Pancreas (tissue), 10 donors: ENCODE measurements at regions not wholly inside any gene's neighbourhood (a gene's known extent, or its start where the extent isn't known, plus 50 kb on each side); places are given as distances from the start of the nearest gene placed in this dataset.

Experiments used
- ATAC-seq, 4 donors: fragments of 200-7000 bp; cut with Tn5 transposase; one replicate each; pipeline versions ENCODE4 v1.8.0 to v1.9.1; 2020; ENCODE audit warnings: mild to moderate bottlenecking in 4 of 4, moderate library complexity in 4 of 4
- DNase-seq, 6 donors: peaks; one replicate each; pipeline ENCODE4 v3.0.0-alpha.2; 2020
- FAIRE-seq: peaks from 2 replicates; lab custom pipeline; 2012; peaks lifted over from hg19 to GRCh38; lab: Jason Lieb, UNC
- H3K27ac ChIP-seq, 4 donors: fragments of 200-600 bp; sonication (generic); 1 replicate in 3 of 4; 2 replicates in 1 of 4; pipeline versions ENCODE4 v1.5.0 to v1.8.0; 2020
- H3K27me3 ChIP-seq, 4 donors: fragments of 200-600 bp; one replicate each; pipeline ENCODE4 v1.8.0; 2021
- H3K36me3 ChIP-seq, 3 donors: fragments of 200-600 bp; sonication (generic) in 1 of 3; one replicate each; pipeline versions ENCODE4 v1.5.0 to v1.8.0; 2020 to 2021
- H3K4me1 ChIP-seq, 3 donors: fragments of 200-600 bp; one replicate each; pipeline ENCODE4 v1.8.0; 2021
- H3K4me3 ChIP-seq, 4 donors: fragments of 200-600 bp; sonication (generic) in 2 of 4; one replicate each; pipeline versions ENCODE4 v1.5.0 to v1.8.0; 2020 to 2021
- H3K9me3 ChIP-seq, 4 donors: fragments of 200-600 bp; one replicate each; pipeline ENCODE4 v1.8.0; 2021
- WGBS, 2 donors: extraction: QIAGEN DNeasy Blood & Tissue Kit; methylation state at CpG; one replicate each; pipeline ENCODE4 v1.1.7; 2013; 5-methylcytosine and 5-hydroxymethylcytosine counted together
- intact Hi-C, 3 donors: fragments of 100-400 bp; cut with DNase I; formaldehyde crosslinking; loops; one replicate each; pipeline versions ENCODE4 v1.11.1 to v1.14.2; 2022
- TF ChIP-seq, protein P1 (sequence below), 4 donors: fragments of 200-600 bp; sonication (generic) in 3 of 4; IDR thresholded peaks; one replicate each; pipeline versions ENCODE4 v1.5.0 to v1.8.0; 2021; ENCODE audit warnings: antibody characterized with exemption in 4 of 4
- donor health status: healthy with polysubstance abuse.
- donor health status: DM: no; HTN: no; CAD: no; lungs with moderate emphysema.
- donor health status: DM: no; HTN: no; CAD: no.
- donor health status: control.
- donor health status: control.
- donor health status: Bipolar disorder and iron deficiency.
- donor health status: DM: yes; HTN: yes; CAD: no.
- donor health status: DM: no; HTN: no; CAD: no.
- donor health status: DM: no; HTN: no; CAD: no.
- donor health status: DM: yes; HTN: yes; CAD: no.

DNA sequence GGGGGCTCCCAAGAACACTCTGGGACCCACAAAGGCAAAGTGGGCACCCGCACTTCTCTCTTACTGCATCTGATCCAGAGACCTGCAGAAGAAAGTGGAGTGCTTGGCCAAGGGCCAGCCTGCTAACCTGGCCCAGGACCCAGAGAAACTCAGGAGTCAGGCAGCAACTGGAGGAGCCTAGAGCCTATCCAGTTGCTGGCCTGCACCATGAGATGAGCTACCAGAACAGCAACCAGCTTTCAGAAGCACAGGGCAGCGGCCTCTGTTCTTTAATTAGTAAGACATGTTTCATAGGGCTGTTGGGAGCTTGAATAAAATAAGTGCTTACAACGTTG is 298.3 kb downstream of the GADD45G start:
- Histone ChIP-seq H3K4me3 (no peak overlapping the region), H3K27me3 (no peaks in the 10 kb centered on the region), H3K27ac (no peak overlapping the region), H3K4me1 (no peaks in the 10 kb centered on the region), H3K9me3 (no peaks in the 10 kb centered on the region), H3K36me3 (no peaks in the 10 kb centered on the region)
- intact Hi-C loops = no loop called here
- no peak for ATAC-seq
- DNase-seq = no peak
- TF ChIP-seq, protein P1, sequence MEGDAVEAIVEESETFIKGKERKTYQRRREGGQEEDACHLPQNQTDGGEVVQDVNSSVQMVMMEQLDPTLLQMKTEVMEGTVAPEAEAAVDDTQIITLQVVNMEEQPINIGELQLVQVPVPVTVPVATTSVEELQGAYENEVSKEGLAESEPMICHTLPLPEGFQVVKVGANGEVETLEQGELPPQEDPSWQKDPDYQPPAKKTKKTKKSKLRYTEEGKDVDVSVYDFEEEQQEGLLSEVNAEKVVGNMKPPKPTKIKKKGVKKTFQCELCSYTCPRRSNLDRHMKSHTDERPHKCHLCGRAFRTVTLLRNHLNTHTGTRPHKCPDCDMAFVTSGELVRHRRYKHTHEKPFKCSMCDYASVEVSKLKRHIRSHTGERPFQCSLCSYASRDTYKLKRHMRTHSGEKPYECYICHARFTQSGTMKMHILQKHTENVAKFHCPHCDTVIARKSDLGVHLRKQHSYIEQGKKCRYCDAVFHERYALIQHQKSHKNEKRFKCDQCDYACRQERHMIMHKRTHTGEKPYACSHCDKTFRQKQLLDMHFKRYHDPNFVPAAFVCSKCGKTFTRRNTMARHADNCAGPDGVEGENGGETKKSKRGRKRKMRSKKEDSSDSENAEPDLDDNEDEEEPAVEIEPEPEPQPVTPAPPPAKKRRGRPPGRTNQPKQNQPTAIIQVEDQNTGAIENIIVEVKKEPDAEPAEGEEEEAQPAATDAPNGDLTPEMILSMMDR (IDR thresholded peaks at IDR 0.05) = no peak
- 75 to 78% methylated on average over 3 of the region's 3 CpGs for WGBS, 2 donors
- no peak for FAIRE-seq

DNA sequence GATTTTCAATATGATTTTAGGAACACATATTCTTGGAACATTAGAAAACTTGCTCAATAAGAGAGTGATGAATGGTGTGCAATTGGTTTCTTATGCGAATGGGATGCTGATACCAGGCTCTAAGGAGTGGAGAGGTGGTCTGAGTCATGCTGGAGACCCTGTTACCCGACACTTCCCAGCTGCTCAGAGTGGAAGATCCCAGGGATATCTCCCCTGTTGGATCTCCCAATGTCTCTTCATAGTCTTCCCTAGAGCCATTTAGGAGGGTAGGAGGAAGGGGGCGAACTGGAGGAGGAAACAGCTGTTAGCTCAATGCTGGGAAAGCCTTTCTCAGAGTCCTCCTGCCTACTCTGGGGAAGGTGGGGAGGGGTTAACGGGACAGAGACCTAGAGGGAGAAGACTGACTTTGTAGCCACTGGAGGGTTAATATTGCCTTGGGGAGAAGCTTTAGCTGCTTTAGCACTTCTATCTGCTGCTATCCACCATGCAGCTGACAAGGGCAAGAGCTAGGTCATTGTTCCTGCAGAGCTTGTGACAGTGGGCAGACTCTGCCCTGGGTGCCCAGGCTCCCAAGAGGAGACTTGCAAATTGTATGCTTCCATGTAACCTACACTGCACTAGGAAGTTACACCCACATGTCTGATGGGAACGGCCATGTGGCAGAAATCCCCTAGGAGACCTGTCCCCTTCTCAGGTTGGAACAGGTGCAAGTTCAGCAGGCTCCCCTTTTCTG is 301.0 kb downstream of the GADD45G start:
- ATAC-seq (no peak), FAIRE-seq (no peak), DNase-seq (no peak)
- intact Hi-C loops = no loop called here
- Histone ChIP-seq H3K27me3 (no peaks in the 10 kb centered on the region), H3K4me3 (no peak overlapping the region), H3K36me3 (no peaks in the 10 kb centered on the region), H3K4me1 (no peaks in the 10 kb centered on the region), H3K27ac (no peak overlapping the region), H3K9me3 (no peaks in the 10 kb centered on the region)
- TF ChIP-seq, protein P1 (IDR thresholded peaks at IDR 0.05) = no peak
- WGBS, 2 donors = 79 to 85% methylated on average over 5 of the region's 5 CpGs

DNA sequence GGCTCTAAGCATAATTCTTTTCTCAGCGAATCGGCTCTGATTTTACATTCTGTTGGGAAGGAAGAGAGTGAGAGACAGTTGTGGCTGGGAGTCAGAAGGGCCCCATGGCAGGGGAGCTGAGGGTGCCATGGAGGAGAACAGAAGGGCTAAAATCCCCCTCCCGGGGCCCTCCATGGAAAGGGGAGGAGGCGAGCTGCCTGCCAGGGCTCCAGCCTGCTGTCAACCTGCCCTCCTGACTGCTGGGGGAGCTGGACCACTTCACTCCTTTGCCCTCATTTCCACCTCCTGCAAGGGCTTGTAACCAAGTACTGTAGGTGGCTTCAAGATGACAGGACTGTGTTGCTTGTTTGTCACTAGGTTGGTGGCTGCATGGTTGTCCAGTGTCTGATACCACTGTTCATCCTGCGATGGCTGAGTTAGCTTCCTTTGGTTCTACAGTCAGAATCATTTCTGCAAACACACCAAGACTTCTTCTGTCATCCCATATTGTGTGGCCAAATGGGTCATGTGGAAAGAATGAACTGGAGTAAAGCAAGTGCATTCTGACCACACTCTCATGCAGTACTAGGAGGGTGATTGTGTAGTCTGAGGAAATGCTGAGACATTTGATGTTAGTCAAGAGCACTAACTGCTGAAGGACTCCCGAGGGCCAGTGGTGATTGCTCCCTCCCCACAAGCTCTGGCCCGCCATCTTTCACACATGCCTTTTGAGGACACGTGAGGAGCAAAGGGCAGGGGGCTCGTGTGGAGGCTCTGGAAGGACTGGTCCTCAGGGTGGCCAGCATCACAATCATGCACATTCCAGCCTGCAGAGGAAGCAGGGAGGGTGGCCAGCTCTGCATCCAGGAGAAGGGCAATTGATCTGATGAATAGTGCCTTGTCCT is 307.2 kb downstream of the GADD45G start:
- Histone ChIP-seq H3K4me3 (no peak overlapping the region), H3K27me3 (no peaks in the 10 kb centered on the region), H3K4me1 (no peaks in the 10 kb centered on the region), H3K27ac (no peak overlapping the region), H3K36me3 (no peaks in the 10 kb centered on the region), H3K9me3 (no peaks in the 10 kb centered on the region)
- intact Hi-C loops = no loop called here
- 85 to 87% methylated on average over 9 of the region's 9 CpGs for WGBS, 2 donors
- no peak for FAIRE-seq
- TF ChIP-seq, protein P1 (IDR thresholded peaks at IDR 0.05) = no peak
- no peak for ATAC-seq
- peak in 1 of 6 donors; percentile 21 for DNase-seq

- TF ChIP-seq, protein P1 (IDR thresholded peaks at IDR 0.05) = no peak
- Histone ChIP-seq H3K4me1 (no peaks in the 10 kb centered on the region), H3K27me3 (no peaks in the 10 kb centered on the region), H3K36me3 (no peaks in the 10 kb centered on the region), H3K27ac (no peak overlapping the region), H3K4me3 (no peak overlapping the region), H3K9me3 (no peaks in the 10 kb centered on the region)
- 94 to 95% methylated on average over 5 of the region's 5 CpGs for whole genome bisulfite sequencing, 2 donors
- intact Hi-C loops = no loop called here
- no peak for ATAC-seq
- DNase-seq = no peak
- FAIRE-seq = no peak
These were observed 307.8 kb downstream of the GADD45G start for GRCh38 chr9:89912605-89912953.

DNA sequence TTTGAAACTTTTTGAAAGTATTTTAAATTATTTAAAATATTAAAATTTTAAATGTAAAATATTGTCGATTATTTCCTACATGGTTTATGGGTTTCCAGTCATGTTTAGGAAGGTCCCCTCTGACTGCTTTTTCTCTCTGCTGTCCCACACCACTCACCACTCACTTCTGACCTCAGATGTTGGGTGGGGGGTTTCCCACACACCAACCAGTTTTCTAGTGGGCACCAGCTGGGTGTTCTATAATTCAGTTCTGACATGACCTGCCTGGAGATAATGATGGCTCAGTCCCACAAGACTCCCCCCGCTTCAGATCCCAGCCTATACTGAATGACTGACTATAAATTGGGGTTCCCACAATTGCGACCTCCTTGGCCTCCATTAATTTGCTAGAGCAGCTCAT is 310.4 kb downstream of the GADD45G start:
- Histone ChIP-seq H3K27ac (no peak overlapping the region), H3K27me3 (no peaks in the 10 kb centered on the region), H3K9me3 (no peaks in the 10 kb centered on the region), H3K36me3 (no peaks in the 10 kb centered on the region), H3K4me3 (no peak overlapping the region), H3K4me1 (no peaks in the 10 kb centered on the region)
- ATAC-seq (no peak), FAIRE-seq (no peak), DNase-seq (no peak)
- intact Hi-C loops = no loop called here
- WGBS, 2 donors = 76 to 94% methylated on average over 3 of the region's 3 CpGs
- TF ChIP-seq, protein P1 (IDR thresholded peaks at IDR 0.05) = no peak
